ENCODE measurements at regions not wholly inside any gene's neighbourhood (a gene's known extent, or its start where the extent isn't known, plus 50 kb on each side); places are given as distances from the start of the nearest gene placed in this dataset.
"Not testable (repeated sequence)": the region's sequence is repeated elsewhere in the genome, so short reads cannot be mapped to it uniquely, and the experiment has no call there.

GRCh38 chr10:30534465-30535144, 94.9 kb downstream of the LYZL2 start:
- DNase-seq (ENCODE audit: extremely low read depth, low read depth, low spot score), result peak; percentile 47

GRCh38 chr10:30531751-30532530, 97.6 kb downstream of the LYZL2 start:
- no peak for DNase-seq (ENCODE audit: extremely low read depth, low read depth, low spot score)

GRCh38 chr10:30529373-30529998, 95.5 kb downstream of the MAP3K8 start:
- DNase-seq (ENCODE audit: extremely low read depth, low read depth, low spot score), result no peak

- no peak for DNase-seq (ENCODE audit: extremely low read depth, low read depth, low spot score)
Observed at GRCh38 chr10:30528429-30528786, 94.4 kb downstream of the MAP3K8 start.

GRCh38 chr10:30527623-30528428, 93.8 kb downstream of the MAP3K8 start:
- DNase-seq (ENCODE audit: extremely low read depth, low read depth, low spot score), result no peak

GRCh38 chr10:30522661-30523078, 88.7 kb downstream of the MAP3K8 start:
- not testable (repeated sequence) for DNase-seq (ENCODE audit: extremely low read depth, low read depth, low spot score)

- DNase-seq (ENCODE audit: extremely low read depth, low read depth, low spot score), result no peak
Observed at GRCh38 chr10:30518907-30519306, 84.9 kb downstream of the MAP3K8 start.

Measured in glomerular endothelial cell (primary cell).